T-helper 17 cell (primary cell): ENCODE measurements at regions not wholly inside any gene's neighbourhood (a gene's known extent, or its start where the extent isn't known, plus 50 kb on each side); places are given as distances from the start of the nearest gene placed in this dataset.
A peak's percentile ranks its signal among the peaks of the same experiment; 100 is the strongest.

Experiments
- ATAC-seq: fragments of 150-1000 bp; cut with Tn5 transposase; 2 replicates; pipeline ENCODE4 v1.10.0; 2021; ENCODE audit warnings: mild to moderate bottlenecking, moderate library complexity
- DNase-seq, 3 donors: peaks; one replicate each; pipeline versions ENCODE4 v3.0.0 to v3.0.0-alpha.2; 2020 to 2021
- H3K9me3 ChIP-seq: one replicate; pipeline ENCODE4 v1.7.0; 2013; ENCODE audit warnings: low read length, mild to moderate bottlenecking; ENCODE audit not compliant: control insufficient read depth, poor library complexity, severe bottlenecking
- H3K27ac Mint-ChIP-seq: one replicate; pipeline ENCODE4 v1.8.0; 2022; ENCODE audit warnings: mild to moderate bottlenecking, moderate library complexity, mixed read lengths
- H3K27me3 Mint-ChIP-seq: one replicate; pipeline ENCODE4 v1.8.0; 2022; ENCODE audit warnings: mixed read lengths
- H3K36me3 Mint-ChIP-seq: one replicate; pipeline ENCODE4 v1.8.0; 2022; ENCODE audit warnings: low read depth, mixed read lengths
- H3K4me1 Mint-ChIP-seq: one replicate; pipeline ENCODE4 v1.8.0; 2022; ENCODE audit warnings: mild to moderate bottlenecking, mixed read lengths
- H3K4me3 Mint-ChIP-seq: one replicate; pipeline ENCODE4 v1.8.0; 2022; ENCODE audit warnings: mild to moderate bottlenecking, moderate library complexity, mixed read lengths

GRCh38 chr5:56467176-56467717, 234.1 kb upstream of the ANKRD55 start:
- DNase-seq (no peak), ATAC-seq (no peak)
- Mint-ChIP-seq H3K4me3 (no peak overlapping the region), H3K27me3 (no peaks in the 10 kb centered on the region), H3K36me3 (no peaks in the 10 kb centered on the region), H3K4me1 (peaks cover 6% of the 10 kb centered on the region), H3K27ac (no peak overlapping the region)
- H3K9me3 ChIP-seq = no peaks in the 10 kb centered on the region

- Mint-ChIP-seq H3K27me3 (no peaks in the 10 kb centered on the region), H3K36me3 (no peaks in the 10 kb centered on the region), H3K4me1 (peaks cover 6% of the 10 kb centered on the region), H3K27ac (no peak overlapping the region), H3K4me3 (no peak overlapping the region)
- no peak for ATAC-seq
- H3K9me3 ChIP-seq = no peaks in the 10 kb centered on the region
- DNase-seq = no peak
Observed at GRCh38 chr5:56466136-56466816, 233.1 kb upstream of the ANKRD55 start.

GRCh38 chr5:56465769-56466135, 232.6 kb upstream of the ANKRD55 start:
- peaks cover 6% of the 10 kb centered on the region for H3K4me1 Mint-ChIP-seq
- no peak overlapping the region for H3K4me3 Mint-ChIP-seq
- H3K27ac Mint-ChIP-seq = no peak overlapping the region
- no peaks in the 10 kb centered on the region for H3K27me3 Mint-ChIP-seq
- ATAC-seq (no peak), DNase-seq (no peak)
- H3K36me3 Mint-ChIP-seq = no peaks in the 10 kb centered on the region
- no peaks in the 10 kb centered on the region for H3K9me3 ChIP-seq

GRCh38 chr5:56464935-56465768, 232.0 kb upstream of the ANKRD55 start:
- DNase-seq = no peak
- peaks cover 6% of the 10 kb centered on the region for H3K4me1 Mint-ChIP-seq
- no peak for ATAC-seq
- H3K9me3 ChIP-seq = no peaks in the 10 kb centered on the region
- no peaks in the 10 kb centered on the region for H3K36me3 Mint-ChIP-seq
- H3K27me3 Mint-ChIP-seq = no peaks in the 10 kb centered on the region
- H3K4me3 Mint-ChIP-seq = no peak overlapping the region
- no peak overlapping the region for H3K27ac Mint-ChIP-seq

- Mint-ChIP-seq H3K36me3 (no peaks in the 10 kb centered on the region), H3K4me1 (peaks cover 6% of the 10 kb centered on the region), H3K27ac (peak overlapping the region; percentile 37), H3K27me3 (no peaks in the 10 kb centered on the region), H3K4me3 (no peak overlapping the region)
- DNase-seq (no peak), ATAC-seq (no peak)
- no peaks in the 10 kb centered on the region for H3K9me3 ChIP-seq
Observed at GRCh38 chr5:56463944-56464571, 230.9 kb upstream of the ANKRD55 start.

GRCh38 chr5:56461584-56461983, 228.5 kb upstream of the ANKRD55 start:
- DNase-seq = no peak
- H3K9me3 ChIP-seq = no peaks in the 10 kb centered on the region
- no peaks in the 10 kb centered on the region for H3K36me3 Mint-ChIP-seq
- no peaks in the 10 kb centered on the region for H3K27me3 Mint-ChIP-seq
- H3K4me1 Mint-ChIP-seq = peaks cover 7% of the 10 kb centered on the region
- no peak for ATAC-seq
- no peak overlapping the region for H3K27ac Mint-ChIP-seq
- no peak overlapping the region for H3K4me3 Mint-ChIP-seq

- no peaks in the 10 kb centered on the region for H3K27me3 Mint-ChIP-seq
- ATAC-seq (no peak), DNase-seq (no peak)
- H3K9me3 ChIP-seq = no peaks in the 10 kb centered on the region
- no peaks in the 10 kb centered on the region for H3K36me3 Mint-ChIP-seq
- H3K27ac Mint-ChIP-seq = no peak overlapping the region
- H3K4me3 Mint-ChIP-seq = no peak overlapping the region
- peaks cover 7% of the 10 kb centered on the region for H3K4me1 Mint-ChIP-seq
Observed at GRCh38 chr5:56460681-56461191, 227.6 kb upstream of the ANKRD55 start.

GRCh38 chr5:56460195-56460546, 227.0 kb upstream of the ANKRD55 start:
- H3K4me1 Mint-ChIP-seq = peaks cover 10% of the 10 kb centered on the region
- no peak for ATAC-seq
- H3K4me3 Mint-ChIP-seq = no peak overlapping the region
- no peak overlapping the region for H3K27ac Mint-ChIP-seq
- DNase-seq = no peak
- H3K27me3 Mint-ChIP-seq = no peaks in the 10 kb centered on the region
- H3K9me3 ChIP-seq = no peaks in the 10 kb centered on the region
- peaks cover 3% of the 10 kb centered on the region for H3K36me3 Mint-ChIP-seq

- Mint-ChIP-seq H3K27ac (no peak overlapping the region), H3K36me3 (peaks cover 6% of the 10 kb centered on the region), H3K27me3 (no peaks in the 10 kb centered on the region), H3K4me1 (peaks cover 8% of the 10 kb centered on the region), H3K4me3 (no peak overlapping the region)
- no peaks in the 10 kb centered on the region for H3K9me3 ChIP-seq
- DNase-seq (no peak), ATAC-seq (no peak)
Observed at GRCh38 chr5:56459394-56460194, 226.5 kb upstream of the ANKRD55 start.

- Mint-ChIP-seq H3K4me3 (no peak overlapping the region), H3K27ac (no peak overlapping the region), H3K36me3 (peaks cover 6% of the 10 kb centered on the region), H3K27me3 (no peaks in the 10 kb centered on the region), H3K4me1 (peaks cover 8% of the 10 kb centered on the region)
- DNase-seq (no peak), ATAC-seq (no peak)
- no peaks in the 10 kb centered on the region for H3K9me3 ChIP-seq
Observed at GRCh38 chr5:56457887-56458812, 225.0 kb upstream of the ANKRD55 start.

GRCh38 chr5:56456002-56456401, 222.9 kb upstream of the ANKRD55 start:
- no peaks in the 10 kb centered on the region for H3K27me3 Mint-ChIP-seq
- no peaks in the 10 kb centered on the region for H3K9me3 ChIP-seq
- H3K4me3 Mint-ChIP-seq = no peak overlapping the region
- H3K27ac Mint-ChIP-seq = peak overlapping the region; percentile 6
- H3K4me1 Mint-ChIP-seq = peaks cover 8% of the 10 kb centered on the region
- DNase-seq (no peak), ATAC-seq (no peak)
- H3K36me3 Mint-ChIP-seq = peaks cover 6% of the 10 kb centered on the region

GRCh38 chr5:56455417-56455816, 222.3 kb upstream of the ANKRD55 start:
- Mint-ChIP-seq H3K4me3 (no peak overlapping the region), H3K27ac (peak overlapping the region; percentile 6), H3K36me3 (peaks cover 6% of the 10 kb centered on the region), H3K4me1 (peaks cover 8% of the 10 kb centered on the region), H3K27me3 (no peaks in the 10 kb centered on the region)
- H3K9me3 ChIP-seq = no peaks in the 10 kb centered on the region
- DNase-seq (no peak), ATAC-seq (no peak)
